B cell (primary cell): ENCODE measurements at regions not wholly inside any gene's neighbourhood (a gene's known extent, or its start where the extent isn't known, plus 50 kb on each side); places are given as distances from the start of the nearest gene placed in this dataset.

Experiments
- ATAC-seq: fragments of 200-7000 bp; cut with Tn5 transposase; one replicate; pipeline ENCODE4 v1.10.0; 2021; ENCODE audit warnings: low read depth, mild to moderate bottlenecking, moderate number of reproducible peaks, moderate library complexity
- CTCF ChIA-PET: fragments of 350-600 bp; sonication (Branson Sonifier 250); formaldehyde crosslinking; loops from one replicate; lab custom pipeline; 2021; ENCODE audit warnings: antibody characterized with exemption, inconsistent platforms; lab: Charles Lee
- POLR2A ChIA-PET: fragments of 350-600 bp; sonication (Branson Sonifier 250); formaldehyde crosslinking; loops from one replicate; lab custom pipeline; 2021; ENCODE audit warnings: antibody characterized with exemption; lab: Charles Lee
- DNase-seq: peaks from one replicate; pipeline ENCODE4 v3.0.0; 2013
- H2AFZ ChIP-seq: 2 replicates; pipeline ENCODE4 v1.6.1; 2012; ENCODE audit warnings: mild to moderate bottlenecking, low read depth, low read length; ENCODE audit not compliant: insufficient read depth, poor library complexity, severe bottlenecking
- H3K27ac ChIP-seq, 2 donors: 1 replicate in 1 of 2; 2 replicates in 1 of 2; pipeline ENCODE4 v1.5.1; 2012 to 2013; ENCODE audit warnings: low read length in 2 of 2, mild to moderate bottlenecking in 2 of 2, moderate library complexity in 1 of 2
- H3K27me3 ChIP-seq, 4 experiments: fragments of 200-600 bp in 1 of 4; sonication (generic) in 1 of 4; replicated peaks in 1 of 4; 1 replicate in 2 of 4; 2 replicates in 2 of 4; pipeline versions ENCODE4 v1.6.1 to v1.7.0; 2013 to 2016; ENCODE audit warnings: low read length in 3 of 4, mild to moderate bottlenecking in 2 of 4, mixed read lengths in 1 of 4, moderate library complexity in 1 of 4; ENCODE audit not compliant: insufficient read depth in 4 of 4, control insufficient read depth in 3 of 4; ENCODE audit errors: control extremely low read depth in 1 of 4
- H3K36me3 ChIP-seq, 2 experiments: replicated peaks in 1 of 2; 1 replicate in 1 of 2; 2 replicates in 1 of 2; pipeline versions ENCODE4 v1.6.1 to v1.7.1; 2013; ENCODE audit warnings: low read length in 1 of 2; ENCODE audit not compliant: insufficient read depth in 2 of 2, control insufficient read depth in 1 of 2; ENCODE audit errors: control extremely low read depth in 1 of 2, extremely low read depth in 1 of 2
- H3K4me1 ChIP-seq, 2 donors: fragments of 200-600 bp in 1 of 2; sonication (generic) in 1 of 2; 1 replicate in 1 of 2; 2 replicates in 1 of 2; pipeline versions ENCODE4 v1.5.1 to v1.6.1; 2013 to 2017; ENCODE audit warnings: low read length in 2 of 2; ENCODE audit not compliant: control insufficient read depth in 2 of 2, insufficient read depth in 2 of 2
- H3K4me2 ChIP-seq: replicated peaks from 2 replicates; pipeline ENCODE3; 2012; ENCODE audit warnings: mild to moderate bottlenecking, low read depth, low read length; ENCODE audit not compliant: poor library complexity, severe bottlenecking
- H3K4me3 ChIP-seq, 5 experiments: fragments of 200-600 bp in 1 of 5; sonication (generic) in 1 of 5; 1 replicate in 3 of 5; 2 replicates in 2 of 5; pipeline versions ENCODE4 v1.5.1 to v1.7.0; 2011 to 2016; ENCODE audit warnings: low read length in 4 of 5, mild to moderate bottlenecking in 4 of 5, low read depth in 2 of 5, control low read depth in 1 of 5, moderate library complexity in 1 of 5; ENCODE audit not compliant: insufficient read depth in 1 of 5; ENCODE audit errors: control extremely low read depth in 1 of 5, extremely low read depth in 1 of 5
- H3K79me2 ChIP-seq: fragments of 200-600 bp; sonication (generic); one replicate; pipeline ENCODE4 v1.6.0; 2016; ENCODE audit warnings: low read length; ENCODE audit not compliant: control insufficient read depth, insufficient read depth
- H3K9ac ChIP-seq: fragments of 200-600 bp; sonication (generic); 2 replicates; pipeline ENCODE4 v1.6.1; 2017; ENCODE audit warnings: mild to moderate bottlenecking, low read length, moderate library complexity
- H3K9me3 ChIP-seq, 3 donors: one replicate each; pipeline versions ENCODE4 v1.6.1 to v1.7.1; 2013; ENCODE audit warnings: low read length in 2 of 3; ENCODE audit not compliant: control insufficient read depth in 2 of 3, insufficient read depth in 1 of 3; ENCODE audit errors: control extremely low read depth in 1 of 3
- H4K20me1 ChIP-seq: 2 replicates; pipeline ENCODE4 v1.6.0; 2012; ENCODE audit warnings: mild to moderate bottlenecking, low read length; ENCODE audit not compliant: insufficient read depth, control insufficient read depth, poor library complexity, severe bottlenecking
- H3K27ac Mint-ChIP-seq: one replicate; pipeline ENCODE4 v1.8.0; 2021; ENCODE audit warnings: mixed read lengths
- H3K27me3 Mint-ChIP-seq: one replicate; pipeline ENCODE4 v1.8.0; 2021; ENCODE audit warnings: mixed read lengths
- H3K4me1 Mint-ChIP-seq: one replicate; pipeline ENCODE4 v1.8.0; 2021; ENCODE audit warnings: mixed read lengths
- H3K4me3 Mint-ChIP-seq: one replicate; pipeline ENCODE4 v1.8.0; 2021; ENCODE audit warnings: mixed read lengths
- H3K9me3 Mint-ChIP-seq: one replicate; pipeline ENCODE4 v1.8.0; 2022; ENCODE audit warnings: mixed read lengths; ENCODE audit not compliant: insufficient read depth
- EZH2 ChIP-seq: IDR thresholded peaks from 2 replicates; pipeline ENCODE4 v1.6.1; 2012; ENCODE audit warnings: borderline replicate concordance, low read depth, mild to moderate bottlenecking, moderate library complexity, low read length; ENCODE audit not compliant: insufficient read depth, poor library complexity, severe bottlenecking
- WGBS: methylation state at CpG from one replicate; pipeline ENCODE4 v1.1.5; 2013; ENCODE audit warnings: missing lambda C conversion rate; ENCODE audit not compliant: insufficient coverage; 5-methylcytosine and 5-hydroxymethylcytosine counted together
- intact Hi-C: fragments of 100-400 bp; cut with micrococcal nuclease; formaldehyde crosslinking; loops from one replicate; pipeline ENCODE4 v1.10.0; 2022
- TF ChIP-seq, protein P1 (sequence below): fragments of 200-600 bp; IDR thresholded peaks from one replicate; pipeline ENCODE4 v1.8.0; 2022; ENCODE audit warnings: antibody characterized with exemption, mild to moderate bottlenecking

DNA sequence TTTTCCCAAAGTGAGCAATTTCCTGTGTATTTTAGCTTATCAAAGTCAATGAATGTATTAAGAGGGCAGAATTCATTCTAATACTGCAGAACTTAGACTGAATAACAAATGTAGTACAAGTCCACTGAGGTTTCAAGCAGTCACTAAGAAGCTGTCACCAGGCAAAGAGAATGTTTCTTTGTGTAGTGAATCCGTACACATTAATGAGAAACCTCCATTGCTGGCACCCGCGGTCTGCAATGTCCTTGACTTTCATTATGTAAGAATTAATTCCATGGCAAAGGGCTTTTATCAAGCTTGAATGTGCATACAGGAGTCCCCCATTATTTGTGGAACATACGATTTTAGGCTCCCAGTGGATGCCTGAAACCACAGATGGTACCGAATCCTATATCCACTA lies 719.5 kb upstream of the TMPRSS15 start:
- Mint-ChIP-seq H3K27me3 (no peaks in the 10 kb centered on the region), H3K27ac (no peak overlapping the region), H3K4me3 (no peak overlapping the region), H3K4me1 (no peaks in the 10 kb centered on the region), H3K9me3 (peaks cover 11% of the 10 kb centered on the region)
- H3K4me1 ChIP-seq: no peaks in the 10 kb centered on the region
- DNase-seq (no peak), ATAC-seq (no peak)
- ChIA-PET CTCF (no interaction called here), POLR2A (no interaction called here)
- H3K27me3 ChIP-seq: no peaks in the 10 kb centered on the region
- H3K27ac ChIP-seq: no peak overlapping the region
- H3K4me2 ChIP-seq: no peak overlapping the region
- intact Hi-C loops: no loop called here
- H3K9ac ChIP-seq: no peak overlapping the region
- TF ChIP-seq EZH2: no peak
- TF ChIP-seq, protein P1, sequence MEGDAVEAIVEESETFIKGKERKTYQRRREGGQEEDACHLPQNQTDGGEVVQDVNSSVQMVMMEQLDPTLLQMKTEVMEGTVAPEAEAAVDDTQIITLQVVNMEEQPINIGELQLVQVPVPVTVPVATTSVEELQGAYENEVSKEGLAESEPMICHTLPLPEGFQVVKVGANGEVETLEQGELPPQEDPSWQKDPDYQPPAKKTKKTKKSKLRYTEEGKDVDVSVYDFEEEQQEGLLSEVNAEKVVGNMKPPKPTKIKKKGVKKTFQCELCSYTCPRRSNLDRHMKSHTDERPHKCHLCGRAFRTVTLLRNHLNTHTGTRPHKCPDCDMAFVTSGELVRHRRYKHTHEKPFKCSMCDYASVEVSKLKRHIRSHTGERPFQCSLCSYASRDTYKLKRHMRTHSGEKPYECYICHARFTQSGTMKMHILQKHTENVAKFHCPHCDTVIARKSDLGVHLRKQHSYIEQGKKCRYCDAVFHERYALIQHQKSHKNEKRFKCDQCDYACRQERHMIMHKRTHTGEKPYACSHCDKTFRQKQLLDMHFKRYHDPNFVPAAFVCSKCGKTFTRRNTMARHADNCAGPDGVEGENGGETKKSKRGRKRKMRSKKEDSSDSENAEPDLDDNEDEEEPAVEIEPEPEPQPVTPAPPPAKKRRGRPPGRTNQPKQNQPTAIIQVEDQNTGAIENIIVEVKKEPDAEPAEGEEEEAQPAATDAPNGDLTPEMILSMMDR: no peak
- 92% methylated on average over 2 of the region's 5 CpGs for WGBS
- H2AFZ ChIP-seq: no peak overlapping the region
- no peaks in the 10 kb centered on the region for H4K20me1 ChIP-seq
- no peak overlapping the region for H3K4me3 ChIP-seq
- no peaks in the 10 kb centered on the region for H3K79me2 ChIP-seq
- H3K9me3 ChIP-seq: peaks cover 0 to 1% (median 0%) of the 10 kb centered on the region in 3 donors
- no peaks in the 10 kb centered on the region for H3K36me3 ChIP-seq

DNA sequence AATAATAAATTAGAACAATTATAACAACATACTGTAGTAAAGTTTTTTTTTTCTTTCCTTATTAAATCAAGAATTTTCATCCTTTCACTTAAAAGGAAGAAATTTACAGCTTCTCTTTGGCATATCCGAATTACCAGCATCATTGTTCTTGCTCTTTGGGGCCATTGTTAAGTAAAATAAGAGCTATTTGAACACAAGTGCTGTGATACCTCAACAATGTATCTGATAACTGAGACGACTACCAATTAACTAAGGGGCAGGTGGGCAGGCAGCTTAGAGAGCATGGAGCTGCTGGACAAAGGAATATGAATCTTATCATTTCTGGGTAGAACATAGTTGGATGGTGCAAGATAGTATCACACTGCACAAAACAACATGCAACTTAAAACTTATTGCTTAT lies 719.9 kb upstream of the TMPRSS15 start:
- H3K4me2 ChIP-seq: no peak overlapping the region
- H3K27me3 ChIP-seq: no peaks in the 10 kb centered on the region
- H3K9ac ChIP-seq: no peak overlapping the region
- ChIA-PET POLR2A (no interaction called here), CTCF (interaction anchor here (0.7 kb wide), 1 partner anchor 303 kb away, joined by 3 read pairs; no protein-coding TSS in a partner anchor)
- H3K9me3 ChIP-seq: peaks cover 0 to 3% (median 1%) of the 10 kb centered on the region in 3 donors
- ATAC-seq (no peak), DNase-seq (no peak)
- TF ChIP-seq, protein P1: no peak
- no peak for TF ChIP-seq EZH2
- no peaks in the 10 kb centered on the region for H4K20me1 ChIP-seq
- intact Hi-C loops: no loop called here
- WGBS: no CpG with 5 or more reads among the region's 2 CpGs
- no peak overlapping the region for H3K27ac ChIP-seq
- Mint-ChIP-seq H3K27me3 (no peaks in the 10 kb centered on the region), H3K27ac (no peak overlapping the region), H3K4me3 (no peak overlapping the region), H3K4me1 (no peaks in the 10 kb centered on the region), H3K9me3 (peaks cover 11% of the 10 kb centered on the region)
- no peaks in the 10 kb centered on the region for H3K36me3 ChIP-seq
- H3K4me3 ChIP-seq: no peak overlapping the region
- H3K4me1 ChIP-seq: no peaks in the 10 kb centered on the region
- no peak overlapping the region for H2AFZ ChIP-seq
- no peaks in the 10 kb centered on the region for H3K79me2 ChIP-seq
